K562 (cell line): ENCODE measurements at regions not wholly inside any gene's neighbourhood (a gene's known extent, or its start where the extent isn't known, plus 50 kb on each side); places are given as distances from the start of the nearest gene placed in this dataset.

Experiments used
- ATAC-seq: fragments of 200-7000 bp; cut with Tn5 transposase; 3 replicates; pipeline ENCODE4 v1.9.1; 2020; ENCODE audit warnings: moderate library complexity
- BruUV-seq: library from RNA; stranded (reverse); fragments of 400-500 nt; replicated peaks from 2 replicates; lab custom pipeline; 2021; lab: Mats Ljungman, UMichigan
- CTCF ChIA-PET: fragments of 300-600 bp; formaldehyde crosslinking; extraction: SDS; loops from one replicate; lab custom pipeline; 2021; ENCODE audit warnings: low intra/inter-chr PET ratio; lab: Yijun Ruan, JAX
- POLR2A ChIA-PET: fragments of 300-600, 350-650 bp; sonication (Branson Sonifier 250); formaldehyde crosslinking; extraction: SDS; loops from one replicate; lab custom pipeline; 2021; ENCODE audit warnings: antibody characterized with exemption, inconsistent platforms; lab: Yijun Ruan, JAX
- DNase-seq, 4 experiments: peaks; one replicate each; pipeline versions ENCODE4 v3.0.0 to v3.0.0-alpha.2; 2011 to 2018; ENCODE audit warnings: low spot score in 3 of 4, mixed read lengths in 3 of 4; ENCODE audit errors: extremely low read depth in 1 of 4
- FAIRE-seq: peaks from 2 replicates; lab custom pipeline; 2011; peaks lifted over from hg19 to GRCh38; lab: Jason Lieb, UNC
- H2AFZ ChIP-seq: 2 replicates; pipeline ENCODE4 v1.6.0; 2011; ENCODE audit warnings: low read depth, low read length, control low read depth, inconsistent platforms
- H3K27ac ChIP-seq: fragments of 200-600 bp; 3 replicates; pipeline ENCODE4 v1.8.0; 2011; ENCODE audit warnings: low read depth, mild to moderate bottlenecking, control low read depth, inconsistent platforms, low read length, moderate library complexity, mixed read lengths; ENCODE audit errors: extremely low read depth
- H3K27me3 ChIP-seq, 2 experiments: fragments of 300-600 bp in 1 of 2; 2 replicates in 1 of 2; 3 replicates in 1 of 2; pipeline versions ENCODE4 v1.6.0 to v1.8.0; 2011; ENCODE audit warnings: inconsistent platforms in 2 of 2, low read length in 2 of 2, mild to moderate bottlenecking in 1 of 2, mixed read lengths in 1 of 2, moderate library complexity in 1 of 2; ENCODE audit not compliant: control insufficient read depth in 2 of 2, insufficient read depth in 2 of 2
- H3K36me3 ChIP-seq: fragments of 300-600 bp; 3 replicates; pipeline ENCODE4 v1.8.0; 2011; ENCODE audit warnings: mild to moderate bottlenecking, low read length, inconsistent platforms; ENCODE audit not compliant: control insufficient read depth, insufficient read depth
- H3K4me1 ChIP-seq, 2 experiments: fragments of 200-600 bp in 1 of 2; replicated peaks in 1 of 2; 2 replicates in 1 of 2; 3 replicates in 1 of 2; pipeline versions ENCODE4 v1.5.1 to v1.8.0; 2011; ENCODE audit warnings: inconsistent platforms in 2 of 2, low read length in 2 of 2, mild to moderate bottlenecking in 1 of 2, mixed read lengths in 1 of 2, moderate library complexity in 1 of 2; ENCODE audit not compliant: control insufficient read depth in 2 of 2, insufficient read depth in 2 of 2
- H3K4me2 ChIP-seq: 2 replicates; pipeline ENCODE4 v1.6.1; 2011; ENCODE audit warnings: low read length, control low read depth, inconsistent platforms, mixed read lengths; ENCODE audit not compliant: insufficient read depth
- H3K4me3 ChIP-seq: fragments of 200-600 bp; sonication (generic), shearing (Covaris generic); 2 replicates; pipeline ENCODE4 v1.5.1; 2016; ENCODE audit warnings: control low read depth, inconsistent platforms
- H3K79me2 ChIP-seq: fragments of 200-600 bp; 3 replicates; pipeline ENCODE4 v1.8.0; 2011; ENCODE audit warnings: low read length, inconsistent platforms; ENCODE audit not compliant: control insufficient read depth, insufficient read depth
- H3K9ac ChIP-seq, 2 experiments: 2 replicates each; pipeline versions ENCODE4 v1.6.0 to v1.6.1; 2011; ENCODE audit warnings: low read depth in 2 of 2, low read length in 2 of 2, control low read depth in 1 of 2, inconsistent platforms in 1 of 2, mild to moderate bottlenecking in 1 of 2, mixed read lengths in 1 of 2; ENCODE audit not compliant: insufficient read depth in 1 of 2
- H3K9me1 ChIP-seq: one replicate; pipeline ENCODE4 v1.6.0; 2011; ENCODE audit warnings: inconsistent platforms, mild to moderate bottlenecking, low read length, moderate library complexity; ENCODE audit not compliant: control insufficient read depth, insufficient read depth
- H3K9me3 ChIP-seq: replicated peaks from 2 replicates; pipeline ENCODE4 v1.5.1; 2011; ENCODE audit warnings: low read depth, low read length, inconsistent platforms; ENCODE audit not compliant: control insufficient read depth, insufficient read depth
- H4K20me1 ChIP-seq: replicated peaks from 2 replicates; pipeline ENCODE4 v1.6.1; 2011; ENCODE audit warnings: low read length, inconsistent platforms, mixed read lengths; ENCODE audit not compliant: control insufficient read depth, insufficient read depth
- BRCA1 ChIP-seq, 2 experiments: fragments of 450-650 bp in 1 of 2; sonication (generic) in 1 of 2; formaldehyde crosslinking in 1 of 2; IDR thresholded peaks; 2 replicates each; pipeline versions ENCODE4 v1.5.0 to v1.6.1; 2017 to 2020; ENCODE audit warnings: mild to moderate bottlenecking in 1 of 2, missing genetic modification reagents in 1 of 2
- KDM1A ChIP-seq, 2 experiments: fragments of 450-650 bp; IDR thresholded peaks; 2 replicates each; pipeline ENCODE4 v1.6.1; 2016; ENCODE audit warnings: mild to moderate bottlenecking in 2 of 2
- RERE ChIP-seq: sonication (generic); formaldehyde crosslinking; IDR thresholded peaks from 2 replicates; pipeline ENCODE4 v1.8.0; 2023; ENCODE audit warnings: missing genetic modification reagents, mild to moderate bottlenecking, borderline replicate concordance
- SLC30A9 ChIP-seq: fragments of 250-450 bp; sonication (Bioruptor Pico); IDR thresholded peaks from 2 replicates; pipeline ENCODE4 v1.8.0; 2022; ENCODE audit warnings: mild to moderate bottlenecking, moderate library complexity
- TOE1 ChIP-seq, 2 experiments: fragments of 450-650 bp in 1 of 2; sonication (generic) in 1 of 2; formaldehyde crosslinking in 1 of 2; IDR thresholded peaks; 2 replicates each; pipeline versions ENCODE4 v1.7.1 to v1.8.0; 2016 to 2022; ENCODE audit warnings: borderline replicate concordance in 2 of 2, mild to moderate bottlenecking in 2 of 2, antibody characterized with exemption in 1 of 2, inconsistent platforms in 1 of 2, low read depth in 1 of 2, missing genetic modification reagents in 1 of 2, moderate library complexity in 1 of 2
- ZKSCAN1 ChIP-seq: fragments of 150-350 bp; IDR thresholded peaks from 2 replicates; pipeline ENCODE4 v1.6.1; 2016; ENCODE audit warnings: low read depth, low read length
- in situ Hi-C: fragments of 300-500 bp; cut with MboI; formaldehyde crosslinking; loops from 4 replicates; pipeline ENCODE4 v1.15.0; 2018; ENCODE audit warnings: inconsistent platforms, mixed read lengths
- intact Hi-C: fragments of 100-400 bp; cut with micrococcal nuclease; formaldehyde crosslinking; loops from 2 replicates; pipeline ENCODE4 v1.14.2; 2022

- Histone ChIP-seq H3K4me1 (no peaks in the 10 kb centered on the region), H3K9me3 (no peaks in the 10 kb centered on the region), H2AFZ (no peak overlapping the region), H3K9ac (no peak overlapping the region), H3K36me3 (no peaks in the 10 kb centered on the region), H3K27ac (no peak overlapping the region), H4K20me1 (no peaks in the 10 kb centered on the region), H3K9me1 (no peaks in the 10 kb centered on the region), H3K4me2 (no peak overlapping the region), H3K27me3 (no peaks in the 10 kb centered on the region), H3K79me2 (no peaks in the 10 kb centered on the region), H3K4me3 (no peak overlapping the region)
- FAIRE-seq: no peak
- CTCF ChIA-PET: no interaction called here
- POLR2A ChIA-PET: no interaction called here
- intact Hi-C loops (no loop called here), in situ Hi-C loops (no loop called here)
- ATAC-seq: no peak
- DNase-seq: no peak
- TF ChIP-seq BRCA1 (IDR thresholded peaks at IDR 0.05) (no peak), BRCA1 (CRISPR knock-in tag; IDR thresholded peaks at IDR 0.05) (no peak), RERE (CRISPR knock-in tag) (no peak), SLC30A9 (no peak), TOE1 (IDR thresholded peaks at IDR 0.05; ENCODE audit: borderline replicate concordance) (no peak), TOE1 (CRISPR knock-in tag; IDR thresholded peaks at IDR 0.05; ENCODE audit: borderline replicate concordance, low read depth) (no peak), KDM1A (IDR thresholded peaks at IDR 0.05) (no peak), ZKSCAN1 (no peak)
- BruUV-seq: no TSS peak
Observed at GRCh38 chr6:90660931-90661330, 74.1 kb upstream of the MAP3K7 start.
